ENCODE measurements at regions not wholly inside any gene's neighbourhood (a gene's known extent, or its start where the extent isn't known, plus 50 kb on each side); places are given as distances from the start of the nearest gene placed in this dataset.

DNA sequence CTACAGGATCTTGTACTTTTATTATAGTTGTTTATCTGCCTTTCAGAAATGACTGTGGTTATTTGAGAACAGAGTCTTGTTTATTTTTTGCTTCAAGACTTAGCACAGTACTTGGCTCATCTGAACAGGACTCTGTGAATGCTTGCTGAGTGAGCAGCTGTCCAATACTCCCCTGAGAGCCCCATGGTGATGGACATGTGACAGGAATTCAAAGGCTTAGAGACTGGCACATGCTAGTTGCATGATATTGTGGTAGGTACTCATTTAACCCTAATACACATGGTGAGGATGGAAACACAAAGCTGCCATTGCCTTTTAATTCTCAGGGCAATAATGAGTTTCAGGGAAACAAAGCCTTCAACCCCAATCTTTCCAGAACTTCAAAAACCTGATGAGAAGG is 97.3 kb downstream of the GEMIN8 start:
- Histone ChIP-seq H3K27ac (no peak overlapping the region), H2AFZ (no peak overlapping the region), H3K9me3 (ENCODE audit: low read depth) (no peaks in the 10 kb centered on the region), H3K9me2 (replicated peaks; ENCODE audit: insufficient read depth) (no peaks in the 10 kb centered on the region), H3K79me2 (no peaks in the 10 kb centered on the region), H3K4me2 (no peak overlapping the region), H3K36me3 (replicated peaks; ENCODE audit: insufficient read depth, low read depth) (no peaks in the 10 kb centered on the region), H3K27me3 (no peaks in the 10 kb centered on the region), H3K4me3 (no peak overlapping the region), H3K4me1 (ENCODE audit: insufficient read depth) (no peaks in the 10 kb centered on the region), H4K20me1 (ENCODE audit: insufficient read depth, poor library complexity, severe bottlenecking) (no peaks in the 10 kb centered on the region)
- no peak for TF ChIP-seq EZH2phosphoT487 (IDR thresholded peaks at IDR 0.05; ENCODE audit: low read depth, severe bottlenecking, unreplicated experiment)
- TF ChIP-seq, protein P1, sequence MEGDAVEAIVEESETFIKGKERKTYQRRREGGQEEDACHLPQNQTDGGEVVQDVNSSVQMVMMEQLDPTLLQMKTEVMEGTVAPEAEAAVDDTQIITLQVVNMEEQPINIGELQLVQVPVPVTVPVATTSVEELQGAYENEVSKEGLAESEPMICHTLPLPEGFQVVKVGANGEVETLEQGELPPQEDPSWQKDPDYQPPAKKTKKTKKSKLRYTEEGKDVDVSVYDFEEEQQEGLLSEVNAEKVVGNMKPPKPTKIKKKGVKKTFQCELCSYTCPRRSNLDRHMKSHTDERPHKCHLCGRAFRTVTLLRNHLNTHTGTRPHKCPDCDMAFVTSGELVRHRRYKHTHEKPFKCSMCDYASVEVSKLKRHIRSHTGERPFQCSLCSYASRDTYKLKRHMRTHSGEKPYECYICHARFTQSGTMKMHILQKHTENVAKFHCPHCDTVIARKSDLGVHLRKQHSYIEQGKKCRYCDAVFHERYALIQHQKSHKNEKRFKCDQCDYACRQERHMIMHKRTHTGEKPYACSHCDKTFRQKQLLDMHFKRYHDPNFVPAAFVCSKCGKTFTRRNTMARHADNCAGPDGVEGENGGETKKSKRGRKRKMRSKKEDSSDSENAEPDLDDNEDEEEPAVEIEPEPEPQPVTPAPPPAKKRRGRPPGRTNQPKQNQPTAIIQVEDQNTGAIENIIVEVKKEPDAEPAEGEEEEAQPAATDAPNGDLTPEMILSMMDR (IDR thresholded peaks at IDR 0.05; ENCODE audit: poor library complexity), result no peak
- TF ChIP-seq EZH2 (IDR thresholded peaks at IDR 0.05; ENCODE audit: borderline replicate concordance), result no peak
- DNase-seq (ENCODE audit: low spot score), result no peak

DNA sequence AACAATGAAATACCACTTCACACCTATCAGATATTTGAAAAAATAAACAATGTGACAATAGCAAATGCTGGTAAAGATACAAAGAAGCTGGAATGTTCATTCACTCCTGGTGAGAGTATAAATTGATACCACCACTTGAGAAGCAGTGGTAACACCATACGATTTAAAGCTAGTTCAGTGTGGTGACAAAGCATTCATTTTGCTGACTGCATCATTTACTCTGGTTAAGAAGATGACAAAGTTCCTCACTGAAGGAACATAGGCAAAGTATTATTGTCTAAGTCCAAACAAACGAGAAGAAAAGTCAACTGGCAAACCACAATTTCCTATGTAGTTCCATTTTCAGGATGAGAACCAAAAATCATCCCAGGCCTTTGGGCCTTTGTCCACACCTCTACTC is 102.5 kb downstream of the GEMIN8 start:
- Histone ChIP-seq H3K36me3 (replicated peaks; ENCODE audit: insufficient read depth, low read depth) (no peaks in the 10 kb centered on the region), H3K9me3 (ENCODE audit: low read depth) (no peaks in the 10 kb centered on the region), H3K27me3 (no peaks in the 10 kb centered on the region), H3K4me1 (ENCODE audit: insufficient read depth) (no peaks in the 10 kb centered on the region), H3K27ac (no peak overlapping the region), H3K4me3 (no peak overlapping the region), H3K79me2 (no peaks in the 10 kb centered on the region), H3K9me2 (replicated peaks; ENCODE audit: insufficient read depth) (no peaks in the 10 kb centered on the region), H3K4me2 (no peak overlapping the region), H4K20me1 (ENCODE audit: insufficient read depth, poor library complexity, severe bottlenecking) (no peaks in the 10 kb centered on the region), H2AFZ (no peak overlapping the region)
- WGBS (ENCODE audit: low lambda C conversion rate, missing lambda C conversion rate), result 86% methylated on average over 2 of the region's 2 CpGs
- no peak for DNase-seq (ENCODE audit: low spot score)
- no peak for TF ChIP-seq EZH2phosphoT487 (IDR thresholded peaks at IDR 0.05; ENCODE audit: low read depth, severe bottlenecking, unreplicated experiment)
- no peak for TF ChIP-seq EZH2 (IDR thresholded peaks at IDR 0.05; ENCODE audit: borderline replicate concordance)
- TF ChIP-seq, protein P1 (IDR thresholded peaks at IDR 0.05; ENCODE audit: poor library complexity), result no peak

GRCh38 chrX:13923845-13924244 is 105.8 kb downstream of the GEMIN8 start:
- WGBS (ENCODE audit: low lambda C conversion rate, missing lambda C conversion rate), result 71% methylated on average over 5 of the region's 5 CpGs
- no peak for DNase-seq (ENCODE audit: low spot score)
- no peak overlapping the region for H3K4me2 ChIP-seq

More at GRCh38 chrX:13923845-13924244, 105.8 kb downstream of the GEMIN8 start:
- H3K4me3 ChIP-seq, result no peak overlapping the region
- H3K36me3 ChIP-seq (replicated peaks; ENCODE audit: insufficient read depth, low read depth), result no peaks in the 10 kb centered on the region
- no peaks in the 10 kb centered on the region for H4K20me1 ChIP-seq (ENCODE audit: insufficient read depth, poor library complexity, severe bottlenecking)
- no peak overlapping the region for H2AFZ ChIP-seq
- H3K4me1 ChIP-seq (ENCODE audit: insufficient read depth), result no peaks in the 10 kb centered on the region
- TF ChIP-seq EZH2 (IDR thresholded peaks at IDR 0.05; ENCODE audit: borderline replicate concordance), result no peak
- TF ChIP-seq, protein P1 (IDR thresholded peaks at IDR 0.05; ENCODE audit: poor library complexity), result no peak
- no peak for TF ChIP-seq EZH2phosphoT487 (IDR thresholded peaks at IDR 0.05; ENCODE audit: low read depth, severe bottlenecking, unreplicated experiment)
- H3K9me3 ChIP-seq (ENCODE audit: low read depth), result no peaks in the 10 kb centered on the region
- H3K27ac ChIP-seq, result no peak overlapping the region
- no peaks in the 10 kb centered on the region for H3K27me3 ChIP-seq
- H3K79me2 ChIP-seq, result no peaks in the 10 kb centered on the region
- no peaks in the 10 kb centered on the region for H3K9me2 ChIP-seq (replicated peaks; ENCODE audit: insufficient read depth)

Measured in hepatocyte (in vitro differentiated cells).